HFF-Myc (cell line): ENCODE measurements at regions not wholly inside any gene's neighbourhood (a gene's known extent, or its start where the extent isn't known, plus 50 kb on each side); places are given as distances from the start of the nearest gene placed in this dataset.
A peak's percentile ranks its signal among the peaks of the same experiment; 100 is the strongest.

Experiments
- DNase-seq: peaks from one replicate; pipeline ENCODE4 v3.0.0-alpha.2; 2011; ENCODE audit warnings: low read depth; ENCODE audit errors: extremely low read depth
- H3K4me3 ChIP-seq: replicated peaks from 2 replicates; pipeline ENCODE4 v1.5.1; 2011; ENCODE audit warnings: low read depth, mild to moderate bottlenecking, control low read depth, low read length
- TF ChIP-seq, protein P1 (sequence below): IDR thresholded peaks from 2 replicates; pipeline ENCODE4 v1.5.1; 2012; ENCODE audit warnings: mild to moderate bottlenecking, low read depth, low read length, control low read depth; ENCODE audit errors: missing control alignments

GRCh38 chr6:144929262-144929661 is 644.1 kb downstream of the UTRN start:
- TF ChIP-seq, protein P1, sequence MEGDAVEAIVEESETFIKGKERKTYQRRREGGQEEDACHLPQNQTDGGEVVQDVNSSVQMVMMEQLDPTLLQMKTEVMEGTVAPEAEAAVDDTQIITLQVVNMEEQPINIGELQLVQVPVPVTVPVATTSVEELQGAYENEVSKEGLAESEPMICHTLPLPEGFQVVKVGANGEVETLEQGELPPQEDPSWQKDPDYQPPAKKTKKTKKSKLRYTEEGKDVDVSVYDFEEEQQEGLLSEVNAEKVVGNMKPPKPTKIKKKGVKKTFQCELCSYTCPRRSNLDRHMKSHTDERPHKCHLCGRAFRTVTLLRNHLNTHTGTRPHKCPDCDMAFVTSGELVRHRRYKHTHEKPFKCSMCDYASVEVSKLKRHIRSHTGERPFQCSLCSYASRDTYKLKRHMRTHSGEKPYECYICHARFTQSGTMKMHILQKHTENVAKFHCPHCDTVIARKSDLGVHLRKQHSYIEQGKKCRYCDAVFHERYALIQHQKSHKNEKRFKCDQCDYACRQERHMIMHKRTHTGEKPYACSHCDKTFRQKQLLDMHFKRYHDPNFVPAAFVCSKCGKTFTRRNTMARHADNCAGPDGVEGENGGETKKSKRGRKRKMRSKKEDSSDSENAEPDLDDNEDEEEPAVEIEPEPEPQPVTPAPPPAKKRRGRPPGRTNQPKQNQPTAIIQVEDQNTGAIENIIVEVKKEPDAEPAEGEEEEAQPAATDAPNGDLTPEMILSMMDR, result no peak
- no peak for DNase-seq
- no peak overlapping the region for H3K4me3 ChIP-seq

GRCh38 chr6:144931172-144932035 is 646.3 kb downstream of the UTRN start:
- no peak overlapping the region for H3K4me3 ChIP-seq
- TF ChIP-seq, protein P1, result peak; percentile 72
- no peak for DNase-seq

DNA sequence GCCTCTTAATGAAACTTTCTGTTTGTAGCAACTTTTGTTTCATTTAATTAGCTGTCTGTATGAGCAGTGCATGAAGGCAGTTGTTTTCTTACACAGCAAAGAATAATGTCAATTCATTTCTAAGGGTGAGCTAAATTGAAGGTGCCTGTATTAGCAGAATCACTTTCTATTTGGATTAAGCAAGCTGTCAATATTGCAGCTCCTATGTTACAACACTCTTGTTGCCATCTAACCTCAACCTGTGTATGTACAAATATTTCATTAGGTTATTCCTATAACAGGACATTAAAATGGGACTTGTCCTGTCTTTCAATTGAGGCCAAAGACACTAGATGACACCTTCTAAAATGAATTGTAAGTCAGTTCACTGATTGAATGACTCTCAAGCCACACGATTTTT is 647.5 kb downstream of the UTRN start:
- no peak overlapping the region for H3K4me3 ChIP-seq
- DNase-seq, result no peak
- TF ChIP-seq, protein P1, result no peak

DNA sequence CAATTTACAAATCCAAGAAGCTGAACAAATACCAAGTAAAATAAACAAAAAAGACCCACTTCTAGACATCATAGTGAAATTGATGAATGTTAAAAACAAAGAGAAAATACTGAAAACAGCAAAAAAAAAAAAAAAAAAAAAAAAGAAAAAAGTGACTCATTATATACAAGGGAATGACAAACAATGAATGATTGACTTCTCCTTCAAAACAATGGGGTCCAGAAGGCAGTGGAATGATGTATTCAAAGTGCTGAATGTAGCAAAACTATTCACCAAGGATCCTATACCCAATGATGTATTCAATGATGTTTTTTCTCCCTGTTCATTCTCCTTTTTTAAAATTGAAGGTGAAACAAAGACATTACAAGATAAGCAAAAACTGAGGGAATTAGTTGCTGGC is 650.0 kb downstream of the UTRN start:
- DNase-seq, result no peak
- TF ChIP-seq, protein P1, result no peak
- no peak overlapping the region for H3K4me3 ChIP-seq

- TF ChIP-seq, protein P1, result no peak
- no peak overlapping the region for H3K4me3 ChIP-seq
- DNase-seq, result no peak
Observed at GRCh38 chr6:144935661-144936060, 650.5 kb downstream of the UTRN start.

DNA sequence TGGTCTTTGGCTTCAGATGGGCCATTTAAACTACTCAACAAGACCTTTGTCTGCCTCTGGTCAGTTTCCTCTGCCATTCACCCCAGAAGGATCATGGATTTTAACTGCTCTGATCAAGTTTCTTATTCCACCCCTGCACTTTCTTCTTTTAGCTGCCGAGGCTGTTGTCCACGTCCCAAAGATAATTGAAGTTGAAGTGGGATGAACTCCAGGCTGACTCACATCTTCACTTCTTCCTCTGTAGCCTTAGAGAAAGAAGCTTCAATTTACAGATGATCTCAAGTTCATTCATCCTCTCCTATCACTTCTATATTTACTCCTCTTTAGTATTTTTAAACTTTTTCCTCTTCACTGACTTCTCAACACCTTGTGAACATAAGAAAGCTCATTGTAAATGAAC is 651.6 kb downstream of the UTRN start:
- TF ChIP-seq, protein P1, result no peak
- DNase-seq, result no peak
- H3K4me3 ChIP-seq, result no peak overlapping the region
